ENCODE measurements at regions not wholly inside any gene's neighbourhood (a gene's known extent, or its start where the extent isn't known, plus 50 kb on each side); places are given as distances from the start of the nearest gene placed in this dataset.

DNA sequence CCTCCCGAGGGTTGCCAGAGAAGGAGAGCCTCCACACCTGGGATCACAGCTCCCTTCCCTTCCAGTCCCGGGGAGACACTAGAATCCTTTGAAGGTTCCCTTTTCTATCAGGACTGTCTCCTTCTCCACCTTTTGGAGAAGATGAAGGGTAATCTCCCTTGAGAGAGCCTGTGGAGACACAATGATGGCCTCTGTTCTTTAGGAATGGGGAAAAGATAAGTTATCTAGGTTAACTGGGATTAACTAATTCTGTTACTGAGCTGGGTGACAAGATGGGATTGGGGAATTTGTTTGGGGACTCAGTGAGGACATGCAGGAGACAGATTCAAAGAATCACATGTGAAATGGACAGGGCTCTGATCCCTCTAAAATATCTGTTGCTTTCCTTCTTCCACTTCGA, 181.1 kb upstream of the BMPER start:
- intact Hi-C loops (cut with DNase I): no loop called here
- TF ChIP-seq, protein P1, sequence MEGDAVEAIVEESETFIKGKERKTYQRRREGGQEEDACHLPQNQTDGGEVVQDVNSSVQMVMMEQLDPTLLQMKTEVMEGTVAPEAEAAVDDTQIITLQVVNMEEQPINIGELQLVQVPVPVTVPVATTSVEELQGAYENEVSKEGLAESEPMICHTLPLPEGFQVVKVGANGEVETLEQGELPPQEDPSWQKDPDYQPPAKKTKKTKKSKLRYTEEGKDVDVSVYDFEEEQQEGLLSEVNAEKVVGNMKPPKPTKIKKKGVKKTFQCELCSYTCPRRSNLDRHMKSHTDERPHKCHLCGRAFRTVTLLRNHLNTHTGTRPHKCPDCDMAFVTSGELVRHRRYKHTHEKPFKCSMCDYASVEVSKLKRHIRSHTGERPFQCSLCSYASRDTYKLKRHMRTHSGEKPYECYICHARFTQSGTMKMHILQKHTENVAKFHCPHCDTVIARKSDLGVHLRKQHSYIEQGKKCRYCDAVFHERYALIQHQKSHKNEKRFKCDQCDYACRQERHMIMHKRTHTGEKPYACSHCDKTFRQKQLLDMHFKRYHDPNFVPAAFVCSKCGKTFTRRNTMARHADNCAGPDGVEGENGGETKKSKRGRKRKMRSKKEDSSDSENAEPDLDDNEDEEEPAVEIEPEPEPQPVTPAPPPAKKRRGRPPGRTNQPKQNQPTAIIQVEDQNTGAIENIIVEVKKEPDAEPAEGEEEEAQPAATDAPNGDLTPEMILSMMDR (IDR thresholded peaks at IDR 0.05): no peak
- no peaks in the 10 kb centered on the region for H3K36me3 ChIP-seq

DNA sequence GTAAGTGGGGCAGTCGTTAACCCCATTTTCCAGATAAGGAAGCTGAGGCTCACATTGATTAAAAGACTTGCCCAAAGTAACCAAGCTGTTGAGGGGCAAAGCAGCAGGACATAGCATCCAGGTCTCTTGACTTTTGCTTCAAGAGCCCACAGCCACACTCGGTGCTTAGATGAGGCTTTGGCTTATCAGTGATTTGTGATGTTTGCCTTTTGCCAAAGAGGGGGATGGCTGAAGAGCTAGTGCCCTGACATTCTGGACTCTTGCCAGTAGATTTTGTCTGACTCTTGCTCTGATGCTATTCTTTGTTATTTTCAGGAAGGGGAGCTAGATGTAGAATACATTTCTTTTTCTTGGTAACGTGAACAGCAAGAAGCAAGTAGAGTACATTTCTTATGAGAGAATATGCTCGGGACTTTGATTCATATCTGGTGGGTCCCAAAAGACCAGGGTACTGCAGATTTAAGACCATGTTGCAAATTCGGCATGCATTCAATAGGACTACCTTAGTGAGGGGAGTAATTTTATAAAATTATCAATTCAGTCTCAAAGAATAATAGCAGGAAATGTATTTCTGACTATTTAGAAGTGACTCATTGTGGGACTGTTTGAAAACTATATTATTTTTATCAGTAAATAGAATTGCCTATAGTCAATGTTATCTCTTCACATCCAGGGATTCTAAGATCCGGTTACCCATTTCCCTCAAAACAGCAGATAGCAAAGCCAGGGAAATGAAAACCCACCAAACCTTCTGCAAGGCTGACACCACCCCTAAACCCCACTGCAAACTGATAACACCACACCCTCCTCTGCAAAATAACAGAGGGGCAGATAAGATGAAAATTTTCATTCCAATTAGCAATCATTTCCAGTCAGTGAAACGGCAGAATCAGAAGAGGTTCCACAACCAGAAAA, 180.0 kb upstream of the BMPER start:
- Histone ChIP-seq H3K4me1 (no peaks in the 10 kb centered on the region), H3K27me3 (no peaks in the 10 kb centered on the region), H3K4me3 (no peak overlapping the region), H3K27ac (no peak overlapping the region), H3K36me3 (no peaks in the 10 kb centered on the region), H3K9me3 (no peaks in the 10 kb centered on the region)
- TF ChIP-seq, protein P1 (IDR thresholded peaks at IDR 0.05): no peak
- intact Hi-C loops (cut with DNase I): no loop called here
- DNase-seq (ENCODE audit: low spot score in 2 of 2): no peak

More for the DNA sequence above, 181.1 kb upstream of the BMPER start:
- H3K4me1 ChIP-seq: peaks cover 3% of the 10 kb centered on the region in 2 donors
- H3K4me3 ChIP-seq: no peak overlapping the region
- H3K27me3 ChIP-seq: no peaks in the 10 kb centered on the region
- no peak for DNase-seq (ENCODE audit: low spot score in 2 of 2)
- H3K27ac ChIP-seq: no peak overlapping the region
- no peaks in the 10 kb centered on the region for H3K9me3 ChIP-seq

DNA sequence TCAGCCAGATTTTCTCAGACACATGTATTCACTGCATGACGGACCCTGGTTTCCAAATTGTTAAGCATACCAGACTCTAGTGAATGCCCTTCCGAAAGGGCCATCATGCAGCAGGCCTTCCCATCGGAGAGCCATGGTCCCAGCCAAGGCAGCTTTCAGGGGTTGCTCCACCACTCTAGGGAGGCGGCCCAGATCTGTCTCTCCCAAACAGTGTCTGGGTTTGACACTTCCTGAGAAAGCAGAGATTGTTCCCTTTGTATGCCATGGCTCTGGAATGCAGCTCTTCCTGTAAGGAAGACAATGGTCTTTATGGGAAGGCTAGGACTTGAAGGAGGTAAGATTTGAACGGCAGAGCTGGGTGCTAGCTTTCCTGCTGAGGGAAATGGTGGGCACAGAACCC, 178.8 kb upstream of the BMPER start:
- Histone ChIP-seq H3K36me3 (no peaks in the 10 kb centered on the region), H3K27ac (no peak overlapping the region), H3K4me3 (no peak overlapping the region), H3K9me3 (no peaks in the 10 kb centered on the region), H3K4me1 (no peaks in the 10 kb centered on the region), H3K27me3 (no peaks in the 10 kb centered on the region)
- DNase-seq (ENCODE audit: low spot score in 2 of 2): no peak
- TF ChIP-seq, protein P1 (IDR thresholded peaks at IDR 0.05): no peak
- intact Hi-C loops (cut with DNase I): no loop called here

DNA sequence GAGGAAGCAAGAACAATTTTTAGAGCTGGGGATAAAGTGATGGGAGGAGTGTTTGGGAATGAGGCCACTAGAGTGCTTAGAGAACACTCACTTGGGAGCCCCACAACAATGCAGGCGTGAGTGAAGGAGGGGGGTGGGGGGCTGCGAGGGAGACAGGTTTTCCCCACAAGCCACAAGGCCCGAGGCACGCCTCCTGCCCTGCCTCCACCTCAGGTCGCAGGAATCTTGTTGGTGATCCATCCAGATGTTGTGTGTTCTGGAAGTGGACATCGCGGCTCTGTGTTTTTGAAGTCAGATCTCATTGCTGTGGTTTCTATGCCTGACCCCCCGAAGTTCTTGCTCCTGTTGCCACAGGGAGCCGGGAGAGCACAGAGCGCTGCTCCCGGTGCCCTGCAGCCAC, 178.0 kb upstream of the BMPER start:
- Histone ChIP-seq H3K36me3 (no peaks in the 10 kb centered on the region), H3K9me3 (no peaks in the 10 kb centered on the region), H3K4me1 (no peaks in the 10 kb centered on the region), H3K27ac (no peak overlapping the region), H3K27me3 (no peaks in the 10 kb centered on the region), H3K4me3 (no peak overlapping the region)
- intact Hi-C loops (cut with DNase I): no loop called here
- TF ChIP-seq, protein P1 (IDR thresholded peaks at IDR 0.05): no peak
- DNase-seq (ENCODE audit: low spot score in 2 of 2): no peak

DNA sequence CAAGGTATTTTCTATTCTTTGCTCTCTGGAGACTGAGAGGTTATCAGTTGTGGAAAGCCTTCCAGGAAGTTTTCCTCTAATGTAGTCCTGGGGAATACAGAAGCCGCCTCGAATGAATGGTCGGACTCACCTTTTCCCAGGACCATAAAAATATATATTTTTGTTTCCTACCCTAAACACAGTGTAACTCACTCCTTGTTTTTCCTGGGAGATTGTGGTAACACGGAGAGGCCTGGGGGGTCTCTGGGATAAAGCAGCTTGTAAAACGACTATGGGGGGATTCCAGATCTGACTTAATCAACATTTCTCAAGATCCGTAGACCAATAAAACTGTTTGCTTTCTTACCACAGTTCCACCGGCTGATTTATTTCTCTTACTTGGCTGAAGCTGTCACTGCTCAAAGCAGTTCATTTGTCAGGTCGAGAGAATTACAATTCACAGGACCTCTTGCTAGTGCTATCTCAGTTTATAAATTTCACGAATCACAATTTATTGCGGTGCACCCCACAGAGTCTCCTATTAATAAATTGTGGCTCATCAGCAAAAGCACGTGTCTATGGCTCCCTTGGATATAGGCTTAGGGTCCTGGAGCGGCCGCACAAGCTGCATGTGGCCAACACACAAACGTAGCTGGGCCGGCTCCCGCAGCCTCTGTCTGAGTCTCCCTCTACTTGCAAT, 176.3 kb upstream of the BMPER start:
- Histone ChIP-seq H3K4me3 (no peak overlapping the region), H3K36me3 (no peaks in the 10 kb centered on the region), H3K4me1 (no peaks in the 10 kb centered on the region), H3K27ac (no peak overlapping the region), H3K27me3 (no peaks in the 10 kb centered on the region), H3K9me3 (no peaks in the 10 kb centered on the region)
- intact Hi-C loops (cut with DNase I): no loop called here
- DNase-seq (ENCODE audit: low spot score in 2 of 2): no peak
- TF ChIP-seq, protein P1 (IDR thresholded peaks at IDR 0.05): no peak
